Kidney (tissue), 13 donors: ENCODE measurements at regions not wholly inside any gene's neighbourhood (a gene's known extent, or its start where the extent isn't known, plus 50 kb on each side); places are given as distances from the start of the nearest gene placed in this dataset.

Experiments used
- DNase-seq, 5 donors: peaks; one replicate each; pipeline ENCODE4 v3.0.0-alpha.2; 2013 to 2020
- FAIRE-seq: peaks from 2 replicates; lab custom pipeline; 2012; peaks lifted over from hg19 to GRCh38; lab: Jason Lieb, UNC
- H3K27ac ChIP-seq, 2 donors: one replicate each; pipeline ENCODE4 v1.7.0; 2013; ENCODE audit warnings: low read depth in 2 of 2, low read length in 2 of 2, inconsistent platforms in 1 of 2
- H3K27me3 ChIP-seq: one replicate; pipeline ENCODE4 v1.7.1; 2013; ENCODE audit warnings: low read length, inconsistent platforms; ENCODE audit not compliant: control insufficient read depth, insufficient read depth
- H3K36me3 ChIP-seq, 3 donors: one replicate each; pipeline versions ENCODE4 v1.7.0 to v1.7.1; 2013; ENCODE audit warnings: low read length in 3 of 3, control low read depth in 1 of 3, inconsistent platforms in 1 of 3; ENCODE audit not compliant: insufficient read depth in 3 of 3, control insufficient read depth in 2 of 3
- H3K4me1 ChIP-seq, 3 donors: one replicate each; pipeline versions ENCODE4 v1.7.0 to v1.7.1; 2013; ENCODE audit warnings: low read length in 3 of 3, inconsistent platforms in 1 of 3, low read depth in 1 of 3; ENCODE audit not compliant: control insufficient read depth in 2 of 3, insufficient read depth in 2 of 3
- H3K4me3 ChIP-seq, 3 donors: one replicate each; pipeline versions ENCODE4 v1.7.0 to v1.8.1; 2013; ENCODE audit warnings: low read length in 3 of 3, control low read depth in 1 of 3, inconsistent platforms in 1 of 3
- H3K9ac ChIP-seq, 3 donors: one replicate each; pipeline versions ENCODE4 v1.7.0 to v1.7.1; 2013; ENCODE audit warnings: low read length in 3 of 3, control low read depth in 1 of 3, inconsistent platforms in 1 of 3
- H3K9me3 ChIP-seq, 3 donors: one replicate each; pipeline versions ENCODE4 v1.7.0 to v1.7.1; 2013; ENCODE audit warnings: low read length in 3 of 3, control low read depth in 1 of 3, inconsistent platforms in 1 of 3; ENCODE audit not compliant: control insufficient read depth in 2 of 3, insufficient read depth in 1 of 3
- intact Hi-C: fragments of 100-400 bp; cut with DNase I; formaldehyde crosslinking; loops from one replicate; pipeline ENCODE4 v1.11.1; 2022
- TF ChIP-seq, protein P1 (sequence below): IDR thresholded peaks from 3 replicates; pipeline ENCODE4 v1.5.1; 2012; ENCODE audit warnings: mild to moderate bottlenecking, moderate library complexity, borderline replicate concordance; ENCODE audit not compliant: insufficient read depth; ENCODE audit errors: extremely low read depth
- donor health status: control.
- donor health status: control.
- donor health status: control.
- donor health status: control.
- donor health status: control.
- donor health status: DM: yes; HTN: yes; CAD: no.
- donor health status: Normal renal cell carcinoma (clear cell type).

DNA sequence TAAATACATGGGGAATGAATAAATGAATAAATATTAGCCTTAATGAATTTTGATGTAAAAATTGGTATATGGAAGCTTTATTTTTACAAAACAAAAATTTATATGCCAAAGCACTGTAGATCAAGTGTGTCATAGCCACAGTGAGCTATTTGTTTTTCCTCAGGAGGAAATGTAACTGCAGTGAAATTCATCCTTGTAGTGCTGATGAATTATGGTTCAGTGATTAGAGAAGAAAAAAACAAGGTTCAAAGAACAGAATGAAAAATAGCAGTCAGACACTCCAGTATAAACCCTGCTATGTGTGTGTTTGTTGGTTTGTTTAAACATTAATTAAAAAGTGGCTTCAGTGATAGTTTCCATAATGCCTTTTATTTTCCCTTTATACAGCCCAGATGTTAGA lies 228.0 kb upstream of the GPR149 start:
- Histone ChIP-seq H3K27ac (no peak overlapping the region), H3K9ac (no peak overlapping the region), H3K27me3 (no peaks in the 10 kb centered on the region), H3K4me1 (no peaks in the 10 kb centered on the region), H3K36me3 (no peaks in the 10 kb centered on the region), H3K9me3 (no peaks in the 10 kb centered on the region), H3K4me3 (no peak overlapping the region)
- FAIRE-seq (peak; percentile 35), DNase-seq (peak in 2 of 5 donors; percentile 13 to 14)
- intact Hi-C loops = no loop called here
- TF ChIP-seq, protein P1, sequence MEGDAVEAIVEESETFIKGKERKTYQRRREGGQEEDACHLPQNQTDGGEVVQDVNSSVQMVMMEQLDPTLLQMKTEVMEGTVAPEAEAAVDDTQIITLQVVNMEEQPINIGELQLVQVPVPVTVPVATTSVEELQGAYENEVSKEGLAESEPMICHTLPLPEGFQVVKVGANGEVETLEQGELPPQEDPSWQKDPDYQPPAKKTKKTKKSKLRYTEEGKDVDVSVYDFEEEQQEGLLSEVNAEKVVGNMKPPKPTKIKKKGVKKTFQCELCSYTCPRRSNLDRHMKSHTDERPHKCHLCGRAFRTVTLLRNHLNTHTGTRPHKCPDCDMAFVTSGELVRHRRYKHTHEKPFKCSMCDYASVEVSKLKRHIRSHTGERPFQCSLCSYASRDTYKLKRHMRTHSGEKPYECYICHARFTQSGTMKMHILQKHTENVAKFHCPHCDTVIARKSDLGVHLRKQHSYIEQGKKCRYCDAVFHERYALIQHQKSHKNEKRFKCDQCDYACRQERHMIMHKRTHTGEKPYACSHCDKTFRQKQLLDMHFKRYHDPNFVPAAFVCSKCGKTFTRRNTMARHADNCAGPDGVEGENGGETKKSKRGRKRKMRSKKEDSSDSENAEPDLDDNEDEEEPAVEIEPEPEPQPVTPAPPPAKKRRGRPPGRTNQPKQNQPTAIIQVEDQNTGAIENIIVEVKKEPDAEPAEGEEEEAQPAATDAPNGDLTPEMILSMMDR = no peak

- DNase-seq = peak in 1 of 5 donors; percentile 2
- no peak for FAIRE-seq
- Histone ChIP-seq H3K9me3 (no peaks in the 10 kb centered on the region), H3K27ac (no peak overlapping the region), H3K27me3 (no peaks in the 10 kb centered on the region), H3K4me1 (no peaks in the 10 kb centered on the region), H3K4me3 (no peak overlapping the region), H3K36me3 (no peaks in the 10 kb centered on the region), H3K9ac (no peak overlapping the region)
- intact Hi-C loops = no loop called here
- TF ChIP-seq, protein P1 = no peak
These were observed 227.2 kb upstream of the GPR149 start for GRCh38 chr3:154657218-154657617.

GRCh38 chr3:154656486-154656885 lies 226.5 kb upstream of the GPR149 start:
- TF ChIP-seq, protein P1 = no peak
- Histone ChIP-seq H3K9ac (no peak overlapping the region), H3K27me3 (no peaks in the 10 kb centered on the region), H3K4me1 (no peaks in the 10 kb centered on the region), H3K4me3 (no peak overlapping the region), H3K9me3 (no peaks in the 10 kb centered on the region), H3K27ac (no peak overlapping the region), H3K36me3 (no peaks in the 10 kb centered on the region)
- DNase-seq (no peak), FAIRE-seq (no peak)
- intact Hi-C loops = no loop called here

- TF ChIP-seq, protein P1 = no peak
- Histone ChIP-seq H3K4me1 (no peaks in the 10 kb centered on the region), H3K36me3 (no peaks in the 10 kb centered on the region), H3K27me3 (no peaks in the 10 kb centered on the region), H3K27ac (no peak overlapping the region), H3K4me3 (no peak overlapping the region), H3K9ac (no peak overlapping the region), H3K9me3 (no peaks in the 10 kb centered on the region)
- FAIRE-seq = no peak
- DNase-seq = no peak
- intact Hi-C loops = no loop called here
These were observed 212.2 kb upstream of the GPR149 start for GRCh38 chr3:154642145-154642544.
